B cell (primary cell): ENCODE measurements at regions not wholly inside any gene's neighbourhood (a gene's known extent, or its start where the extent isn't known, plus 50 kb on each side); places are given as distances from the start of the nearest gene placed in this dataset.

Experiments used
- ATAC-seq: fragments of 200-7000 bp; cut with Tn5 transposase; one replicate; pipeline ENCODE4 v1.10.0; 2021; ENCODE audit warnings: low read depth, mild to moderate bottlenecking, moderate number of reproducible peaks, moderate library complexity
- CTCF ChIA-PET: fragments of 350-600 bp; sonication (Branson Sonifier 250); formaldehyde crosslinking; loops from one replicate; lab custom pipeline; 2021; ENCODE audit warnings: antibody characterized with exemption, inconsistent platforms; lab: Charles Lee
- POLR2A ChIA-PET: fragments of 350-600 bp; sonication (Branson Sonifier 250); formaldehyde crosslinking; loops from one replicate; lab custom pipeline; 2021; ENCODE audit warnings: antibody characterized with exemption; lab: Charles Lee
- DNase-seq: peaks from one replicate; pipeline ENCODE4 v3.0.0; 2013
- H2AFZ ChIP-seq: 2 replicates; pipeline ENCODE4 v1.6.1; 2012; ENCODE audit warnings: mild to moderate bottlenecking, low read depth, low read length; ENCODE audit not compliant: insufficient read depth, poor library complexity, severe bottlenecking
- H3K27ac ChIP-seq, 2 donors: 1 replicate in 1 of 2; 2 replicates in 1 of 2; pipeline ENCODE4 v1.5.1; 2012 to 2013; ENCODE audit warnings: low read length in 2 of 2, mild to moderate bottlenecking in 2 of 2, moderate library complexity in 1 of 2
- H3K27me3 ChIP-seq, 4 experiments: fragments of 200-600 bp in 1 of 4; sonication (generic) in 1 of 4; replicated peaks in 1 of 4; 1 replicate in 2 of 4; 2 replicates in 2 of 4; pipeline versions ENCODE4 v1.6.1 to v1.7.0; 2013 to 2016; ENCODE audit warnings: low read length in 3 of 4, mild to moderate bottlenecking in 2 of 4, mixed read lengths in 1 of 4, moderate library complexity in 1 of 4; ENCODE audit not compliant: insufficient read depth in 4 of 4, control insufficient read depth in 3 of 4; ENCODE audit errors: control extremely low read depth in 1 of 4
- H3K36me3 ChIP-seq, 2 experiments: replicated peaks in 1 of 2; 1 replicate in 1 of 2; 2 replicates in 1 of 2; pipeline versions ENCODE4 v1.6.1 to v1.7.1; 2013; ENCODE audit warnings: low read length in 1 of 2; ENCODE audit not compliant: insufficient read depth in 2 of 2, control insufficient read depth in 1 of 2; ENCODE audit errors: control extremely low read depth in 1 of 2, extremely low read depth in 1 of 2
- H3K4me1 ChIP-seq, 2 donors: fragments of 200-600 bp in 1 of 2; sonication (generic) in 1 of 2; 1 replicate in 1 of 2; 2 replicates in 1 of 2; pipeline versions ENCODE4 v1.5.1 to v1.6.1; 2013 to 2017; ENCODE audit warnings: low read length in 2 of 2; ENCODE audit not compliant: control insufficient read depth in 2 of 2, insufficient read depth in 2 of 2
- H3K4me2 ChIP-seq: replicated peaks from 2 replicates; pipeline ENCODE3; 2012; ENCODE audit warnings: mild to moderate bottlenecking, low read depth, low read length; ENCODE audit not compliant: poor library complexity, severe bottlenecking
- H3K4me3 ChIP-seq, 5 experiments: fragments of 200-600 bp in 1 of 5; sonication (generic) in 1 of 5; 1 replicate in 3 of 5; 2 replicates in 2 of 5; pipeline versions ENCODE4 v1.5.1 to v1.7.0; 2011 to 2016; ENCODE audit warnings: low read length in 4 of 5, mild to moderate bottlenecking in 4 of 5, low read depth in 2 of 5, control low read depth in 1 of 5, moderate library complexity in 1 of 5; ENCODE audit not compliant: insufficient read depth in 1 of 5; ENCODE audit errors: control extremely low read depth in 1 of 5, extremely low read depth in 1 of 5
- H3K79me2 ChIP-seq: fragments of 200-600 bp; sonication (generic); one replicate; pipeline ENCODE4 v1.6.0; 2016; ENCODE audit warnings: low read length; ENCODE audit not compliant: control insufficient read depth, insufficient read depth
- H3K9ac ChIP-seq: fragments of 200-600 bp; sonication (generic); 2 replicates; pipeline ENCODE4 v1.6.1; 2017; ENCODE audit warnings: mild to moderate bottlenecking, low read length, moderate library complexity
- H3K9me3 ChIP-seq, 3 donors: one replicate each; pipeline versions ENCODE4 v1.6.1 to v1.7.1; 2013; ENCODE audit warnings: low read length in 2 of 3; ENCODE audit not compliant: control insufficient read depth in 2 of 3, insufficient read depth in 1 of 3; ENCODE audit errors: control extremely low read depth in 1 of 3
- H4K20me1 ChIP-seq: 2 replicates; pipeline ENCODE4 v1.6.0; 2012; ENCODE audit warnings: mild to moderate bottlenecking, low read length; ENCODE audit not compliant: insufficient read depth, control insufficient read depth, poor library complexity, severe bottlenecking
- H3K27ac Mint-ChIP-seq: one replicate; pipeline ENCODE4 v1.8.0; 2021; ENCODE audit warnings: mixed read lengths
- H3K27me3 Mint-ChIP-seq: one replicate; pipeline ENCODE4 v1.8.0; 2021; ENCODE audit warnings: mixed read lengths
- H3K4me1 Mint-ChIP-seq: one replicate; pipeline ENCODE4 v1.8.0; 2021; ENCODE audit warnings: mixed read lengths
- H3K4me3 Mint-ChIP-seq: one replicate; pipeline ENCODE4 v1.8.0; 2021; ENCODE audit warnings: mixed read lengths
- H3K9me3 Mint-ChIP-seq: one replicate; pipeline ENCODE4 v1.8.0; 2022; ENCODE audit warnings: mixed read lengths; ENCODE audit not compliant: insufficient read depth
- CTCF ChIP-seq: fragments of 200-600 bp; IDR thresholded peaks from one replicate; pipeline ENCODE4 v1.8.0; 2022; ENCODE audit warnings: antibody characterized with exemption, mild to moderate bottlenecking
- EZH2 ChIP-seq: IDR thresholded peaks from 2 replicates; pipeline ENCODE4 v1.6.1; 2012; ENCODE audit warnings: borderline replicate concordance, low read depth, mild to moderate bottlenecking, moderate library complexity, low read length; ENCODE audit not compliant: insufficient read depth, poor library complexity, severe bottlenecking
- WGBS: methylation state at CpG from one replicate; pipeline ENCODE4 v1.1.5; 2013; ENCODE audit warnings: missing lambda C conversion rate; ENCODE audit not compliant: insufficient coverage; 5-methylcytosine and 5-hydroxymethylcytosine counted together
- intact Hi-C: fragments of 100-400 bp; cut with micrococcal nuclease; formaldehyde crosslinking; loops from one replicate; pipeline ENCODE4 v1.10.0; 2022

- Histone ChIP-seq H2AFZ (no peak overlapping the region), H3K9ac (no peak overlapping the region), H3K27me3 (no peaks in the 10 kb centered on the region), H3K4me2 (no peak overlapping the region), H3K36me3 (no peaks in the 10 kb centered on the region), H3K27ac (no peak overlapping the region), H3K4me3 (no peak overlapping the region), H3K9me3 (no peaks in the 10 kb centered on the region), H3K4me1 (no peaks in the 10 kb centered on the region), H4K20me1 (no peaks in the 10 kb centered on the region), H3K79me2 (no peaks in the 10 kb centered on the region)
- WGBS = no CpG with 5 or more reads among the region's 1 CpG
- no peak for DNase-seq
- no peak for ATAC-seq
- intact Hi-C loops = no loop called here
- Mint-ChIP-seq H3K9me3 (no peaks in the 10 kb centered on the region), H3K4me3 (no peak overlapping the region), H3K27ac (no peak overlapping the region), H3K4me1 (no peaks in the 10 kb centered on the region), H3K27me3 (no peaks in the 10 kb centered on the region)
- ChIA-PET POLR2A (no interaction called here), CTCF (no interaction called here)
- TF ChIP-seq EZH2 = no peak
- TF ChIP-seq CTCF = no peak
Measured at GRCh38 chr7:84677117-84677732, 482.6 kb upstream of the SEMA3A start.

GRCh38 chr7:84675633-84676034 is 481.0 kb upstream of the SEMA3A start:
- no peak overlapping the region for H3K4me3 ChIP-seq
- Mint-ChIP-seq H3K4me3 (no peak overlapping the region), H3K4me1 (no peaks in the 10 kb centered on the region), H3K27me3 (no peaks in the 10 kb centered on the region), H3K9me3 (no peaks in the 10 kb centered on the region), H3K27ac (no peak overlapping the region)
- no peak overlapping the region for H2AFZ ChIP-seq
- no peak for ATAC-seq
- no peaks in the 10 kb centered on the region for H3K9me3 ChIP-seq
- no peak for TF ChIP-seq EZH2
- TF ChIP-seq CTCF = no peak
- no peaks in the 10 kb centered on the region for H3K79me2 ChIP-seq
- ChIA-PET CTCF (no interaction called here), POLR2A (no interaction called here)
- no peak overlapping the region for H3K27ac ChIP-seq
- WGBS = no CpG with 5 or more reads among the region's 4 CpGs
- intact Hi-C loops = no loop called here
- H3K27me3 ChIP-seq = no peaks in the 10 kb centered on the region
- H4K20me1 ChIP-seq = no peaks in the 10 kb centered on the region
- H3K36me3 ChIP-seq = no peaks in the 10 kb centered on the region
- H3K9ac ChIP-seq = no peak overlapping the region
- no peaks in the 10 kb centered on the region for H3K4me1 ChIP-seq
- no peak overlapping the region for H3K4me2 ChIP-seq
- DNase-seq = no peak
